Neural cell (in vitro differentiated cells): ENCODE measurements at regions not wholly inside any gene's neighbourhood (a gene's known extent, or its start where the extent isn't known, plus 50 kb on each side); places are given as distances from the start of the nearest gene placed in this dataset.

Experiments used
- H2AFZ ChIP-seq: fragments of 200-600, 300-800 bp; sonication (generic), shearing (Covaris generic); 2 replicates; pipeline ENCODE4 v1.6.0; 2014; ENCODE audit warnings: low read depth, mild to moderate bottlenecking, antibody characterized with exemption, low read length, moderate library complexity
- H3F3A ChIP-seq: fragments of 200-600 bp; shearing (Covaris generic); 2 replicates; pipeline ENCODE4 v1.6.1; 2016; ENCODE audit warnings: mild to moderate bottlenecking, moderate library complexity, mixed read lengths, antibody characterized with exemption, low read length; ENCODE audit not compliant: insufficient read depth, poor library complexity, severe bottlenecking
- H3K27ac ChIP-seq: fragments of 200-600, 300-800 bp; sonication (generic), shearing (Covaris generic); 2 replicates; pipeline ENCODE4 v1.5.1; 2014; ENCODE audit warnings: mild to moderate bottlenecking, low read length, moderate library complexity
- H3K27me3 ChIP-seq: fragments of 300-800, 200-600 bp; sonication (generic), shearing (Covaris generic); 2 replicates; pipeline ENCODE4 v1.6.0; 2014; ENCODE audit warnings: mild to moderate bottlenecking, low read depth, low read length, moderate library complexity; ENCODE audit not compliant: insufficient read depth
- H3K36me3 ChIP-seq: fragments of 300-800, 200-600 bp; sonication (generic), shearing (Covaris generic); 2 replicates; pipeline ENCODE4 v1.5.1; 2014; ENCODE audit warnings: mild to moderate bottlenecking, antibody characterized with exemption, low read length, moderate library complexity; ENCODE audit not compliant: insufficient read depth
- H3K4me2 ChIP-seq: fragments of 300-800, 200-600 bp; sonication (generic), shearing (Covaris generic); 2 replicates; pipeline ENCODE4 v1.6.0; 2014; ENCODE audit warnings: mild to moderate bottlenecking, low read length
- H3K4me3 ChIP-seq: fragments of 300-800, 200-600 bp; sonication (generic), shearing (Covaris generic); 2 replicates; pipeline ENCODE4 v1.5.1; 2014; ENCODE audit warnings: mild to moderate bottlenecking, low read length, moderate library complexity
- H3K79me2 ChIP-seq: fragments of 200-600 bp; shearing (Covaris generic); replicated peaks from 2 replicates; pipeline ENCODE4 v1.6.0; 2014; ENCODE audit warnings: mild to moderate bottlenecking, low read length, moderate library complexity; ENCODE audit not compliant: insufficient read depth
- H3K9ac ChIP-seq: fragments of 300-800, 200-600 bp; sonication (generic), shearing (Covaris generic); 2 replicates; pipeline ENCODE4 v1.6.1; 2016; ENCODE audit warnings: mild to moderate bottlenecking, low read length, mixed read lengths
- H3K9me2 ChIP-seq: fragments of 200-600 bp; shearing (Covaris generic); 2 replicates; pipeline ENCODE4 v1.6.1; 2016; ENCODE audit warnings: mild to moderate bottlenecking, low read length, mixed read lengths; ENCODE audit not compliant: insufficient read depth
- H3K9me3 ChIP-seq: fragments of 200-600, 300-800 bp; sonication (generic), shearing (Covaris generic); 2 replicates; pipeline ENCODE4 v1.6.1; 2016; ENCODE audit warnings: mild to moderate bottlenecking, mixed run types, low read length, moderate library complexity, mixed read lengths
- H4K20me1 ChIP-seq: fragments of 200-600 bp; shearing (Covaris generic); 2 replicates; pipeline ENCODE4 v1.6.1; 2016; ENCODE audit warnings: mild to moderate bottlenecking, mixed run types; ENCODE audit not compliant: insufficient read depth
- EP300 ChIP-seq: fragments of 450-650 bp; conservative IDR thresholded peaks from 2 replicates; pipeline ENCODE4 v1.6.1; 2014; ENCODE audit warnings: antibody characterized with exemption, mild to moderate bottlenecking, moderate library complexity; ENCODE audit not compliant: poor library complexity, severe bottlenecking
- EZH2 ChIP-seq: fragments of 200-600, 300-800 bp; shearing (Covaris generic), sonication (generic); IDR thresholded peaks from 2 replicates; pipeline ENCODE4 v1.6.1; 2014; ENCODE audit warnings: antibody characterized with exemption, low read length, borderline replicate concordance, mild to moderate bottlenecking; ENCODE audit not compliant: insufficient read depth, poor library complexity, severe bottlenecking
- MXI1 ChIP-seq: fragments of 450-650 bp; conservative IDR thresholded peaks from 2 replicates; pipeline ENCODE4 v1.6.1; 2014; ENCODE audit warnings: antibody characterized with exemption, mild to moderate bottlenecking; ENCODE audit not compliant: poor library complexity, severe bottlenecking
- POLR2AphosphoS5 ChIP-seq: IDR thresholded peaks from 2 replicates; pipeline ENCODE4 v1.6.1; 2012
- RAD21 ChIP-seq: fragments of 450-650 bp; conservative IDR thresholded peaks from 2 replicates; pipeline ENCODE4 v1.6.1; 2014; ENCODE audit warnings: antibody characterized with exemption, mild to moderate bottlenecking, moderate library complexity
- SMC3 ChIP-seq: fragments of 450-650 bp; conservative IDR thresholded peaks from 2 replicates; pipeline ENCODE4 v1.6.1; 2014; ENCODE audit warnings: antibody characterized with exemption, mild to moderate bottlenecking, moderate library complexity; ENCODE audit not compliant: poor library complexity
- TAF1 ChIP-seq: IDR thresholded peaks from 2 replicates; pipeline ENCODE4 v1.6.1; 2012; ENCODE audit warnings: low read depth
- TF ChIP-seq, protein P1 (sequence below): IDR thresholded peaks from 2 replicates; pipeline ENCODE4 v1.6.1; 2012; ENCODE audit warnings: borderline replicate concordance
- TF ChIP-seq, protein P2 (sequence below): fragments of 450-650 bp; IDR thresholded peaks from 2 replicates; pipeline ENCODE4 v1.5.1; 2014; ENCODE audit warnings: antibody characterized with exemption, mild to moderate bottlenecking, moderate library complexity; ENCODE audit not compliant: poor library complexity, severe bottlenecking

DNA sequence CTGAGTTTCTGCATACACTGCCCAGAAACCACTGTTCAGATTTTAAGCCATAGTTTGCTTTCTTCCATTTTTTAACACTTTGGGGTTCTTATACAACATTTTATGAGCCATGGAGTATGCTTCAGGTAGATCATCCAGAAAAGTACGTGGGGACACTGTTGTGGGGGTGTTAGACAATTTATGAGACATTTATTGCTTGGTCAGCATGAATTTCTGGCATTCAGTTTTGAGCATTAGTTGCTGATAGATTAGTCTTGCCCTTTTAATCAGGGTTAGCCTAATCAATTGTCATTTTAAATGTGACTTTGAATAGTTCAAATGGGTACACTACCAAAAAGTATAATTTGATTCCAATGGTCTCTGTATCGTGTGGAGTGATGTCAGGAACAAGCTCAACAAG lies 434.9 kb downstream of the GPM6A start:
- Histone ChIP-seq H3K4me3 (no peak overlapping the region), H3K9me2 (no peaks in the 10 kb centered on the region), H3K36me3 (no peaks in the 10 kb centered on the region), H3F3A (no peaks in the 10 kb centered on the region), H2AFZ (no peak overlapping the region), H3K4me2 (no peak overlapping the region), H3K27me3 (no peaks in the 10 kb centered on the region), H3K27ac (no peak overlapping the region), H3K9me3 (no peaks in the 10 kb centered on the region), H3K9ac (no peak overlapping the region), H4K20me1 (no peaks in the 10 kb centered on the region), H3K79me2 (no peaks in the 10 kb centered on the region)
- TF ChIP-seq SMC3 (no peak), POLR2AphosphoS5 (no peak), TAF1 (no peak), MXI1 (no peak)
- TF ChIP-seq, protein P1, sequence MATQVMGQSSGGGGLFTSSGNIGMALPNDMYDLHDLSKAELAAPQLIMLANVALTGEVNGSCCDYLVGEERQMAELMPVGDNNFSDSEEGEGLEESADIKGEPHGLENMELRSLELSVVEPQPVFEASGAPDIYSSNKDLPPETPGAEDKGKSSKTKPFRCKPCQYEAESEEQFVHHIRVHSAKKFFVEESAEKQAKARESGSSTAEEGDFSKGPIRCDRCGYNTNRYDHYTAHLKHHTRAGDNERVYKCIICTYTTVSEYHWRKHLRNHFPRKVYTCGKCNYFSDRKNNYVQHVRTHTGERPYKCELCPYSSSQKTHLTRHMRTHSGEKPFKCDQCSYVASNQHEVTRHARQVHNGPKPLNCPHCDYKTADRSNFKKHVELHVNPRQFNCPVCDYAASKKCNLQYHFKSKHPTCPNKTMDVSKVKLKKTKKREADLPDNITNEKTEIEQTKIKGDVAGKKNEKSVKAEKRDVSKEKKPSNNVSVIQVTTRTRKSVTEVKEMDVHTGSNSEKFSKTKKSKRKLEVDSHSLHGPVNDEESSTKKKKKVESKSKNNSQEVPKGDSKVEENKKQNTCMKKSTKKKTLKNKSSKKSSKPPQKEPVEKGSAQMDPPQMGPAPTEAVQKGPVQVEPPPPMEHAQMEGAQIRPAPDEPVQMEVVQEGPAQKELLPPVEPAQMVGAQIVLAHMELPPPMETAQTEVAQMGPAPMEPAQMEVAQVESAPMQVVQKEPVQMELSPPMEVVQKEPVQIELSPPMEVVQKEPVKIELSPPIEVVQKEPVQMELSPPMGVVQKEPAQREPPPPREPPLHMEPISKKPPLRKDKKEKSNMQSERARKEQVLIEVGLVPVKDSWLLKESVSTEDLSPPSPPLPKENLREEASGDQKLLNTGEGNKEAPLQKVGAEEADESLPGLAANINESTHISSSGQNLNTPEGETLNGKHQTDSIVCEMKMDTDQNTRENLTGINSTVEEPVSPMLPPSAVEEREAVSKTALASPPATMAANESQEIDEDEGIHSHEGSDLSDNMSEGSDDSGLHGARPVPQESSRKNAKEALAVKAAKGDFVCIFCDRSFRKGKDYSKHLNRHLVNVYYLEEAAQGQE: no peak
- TF ChIP-seq, protein P2, sequence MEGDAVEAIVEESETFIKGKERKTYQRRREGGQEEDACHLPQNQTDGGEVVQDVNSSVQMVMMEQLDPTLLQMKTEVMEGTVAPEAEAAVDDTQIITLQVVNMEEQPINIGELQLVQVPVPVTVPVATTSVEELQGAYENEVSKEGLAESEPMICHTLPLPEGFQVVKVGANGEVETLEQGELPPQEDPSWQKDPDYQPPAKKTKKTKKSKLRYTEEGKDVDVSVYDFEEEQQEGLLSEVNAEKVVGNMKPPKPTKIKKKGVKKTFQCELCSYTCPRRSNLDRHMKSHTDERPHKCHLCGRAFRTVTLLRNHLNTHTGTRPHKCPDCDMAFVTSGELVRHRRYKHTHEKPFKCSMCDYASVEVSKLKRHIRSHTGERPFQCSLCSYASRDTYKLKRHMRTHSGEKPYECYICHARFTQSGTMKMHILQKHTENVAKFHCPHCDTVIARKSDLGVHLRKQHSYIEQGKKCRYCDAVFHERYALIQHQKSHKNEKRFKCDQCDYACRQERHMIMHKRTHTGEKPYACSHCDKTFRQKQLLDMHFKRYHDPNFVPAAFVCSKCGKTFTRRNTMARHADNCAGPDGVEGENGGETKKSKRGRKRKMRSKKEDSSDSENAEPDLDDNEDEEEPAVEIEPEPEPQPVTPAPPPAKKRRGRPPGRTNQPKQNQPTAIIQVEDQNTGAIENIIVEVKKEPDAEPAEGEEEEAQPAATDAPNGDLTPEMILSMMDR: no peak

DNA sequence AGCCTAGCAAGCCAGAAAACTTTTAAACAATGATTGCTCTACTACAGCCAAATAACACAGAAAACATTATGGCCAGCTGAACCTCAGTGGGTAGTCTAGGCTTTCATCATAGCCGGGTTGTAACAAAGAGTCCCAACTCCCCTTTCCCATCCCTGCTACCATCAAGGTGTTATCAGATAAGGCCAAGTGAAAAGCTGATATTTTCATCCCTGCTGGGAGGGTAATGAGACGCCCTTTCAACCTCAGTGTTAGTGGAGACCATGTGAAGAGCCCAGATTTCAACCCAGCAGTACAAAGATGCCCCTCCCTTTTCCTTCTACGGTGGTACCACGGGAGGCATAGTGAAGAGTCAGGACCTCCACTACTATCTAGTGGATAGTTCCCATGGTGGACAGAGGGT lies 433.7 kb downstream of the GPM6A start:
- Histone ChIP-seq H3K9me3 (no peaks in the 10 kb centered on the region), H3K27me3 (no peaks in the 10 kb centered on the region), H2AFZ (no peak overlapping the region), H3K36me3 (no peaks in the 10 kb centered on the region), H3K9me2 (no peaks in the 10 kb centered on the region), H3K27ac (no peak overlapping the region), H3K9ac (no peak overlapping the region), H3K79me2 (no peaks in the 10 kb centered on the region), H3K4me2 (no peak overlapping the region), H3F3A (no peaks in the 10 kb centered on the region), H3K4me3 (no peak overlapping the region), H4K20me1 (no peaks in the 10 kb centered on the region)
- TF ChIP-seq EP300: no peak
- TF ChIP-seq SMC3: no peak
- TF ChIP-seq RAD21: no peak
- no peak for TF ChIP-seq POLR2AphosphoS5
- TF ChIP-seq EZH2: no peak
- TF ChIP-seq MXI1: no peak
- TF ChIP-seq, protein P1: no peak
- no peak for TF ChIP-seq TAF1
- TF ChIP-seq, protein P2: no peak
